ENCODE measurements at regions not wholly inside any gene's neighbourhood (a gene's known extent, or its start where the extent isn't known, plus 50 kb on each side); places are given as distances from the start of the nearest gene placed in this dataset.

DNA sequence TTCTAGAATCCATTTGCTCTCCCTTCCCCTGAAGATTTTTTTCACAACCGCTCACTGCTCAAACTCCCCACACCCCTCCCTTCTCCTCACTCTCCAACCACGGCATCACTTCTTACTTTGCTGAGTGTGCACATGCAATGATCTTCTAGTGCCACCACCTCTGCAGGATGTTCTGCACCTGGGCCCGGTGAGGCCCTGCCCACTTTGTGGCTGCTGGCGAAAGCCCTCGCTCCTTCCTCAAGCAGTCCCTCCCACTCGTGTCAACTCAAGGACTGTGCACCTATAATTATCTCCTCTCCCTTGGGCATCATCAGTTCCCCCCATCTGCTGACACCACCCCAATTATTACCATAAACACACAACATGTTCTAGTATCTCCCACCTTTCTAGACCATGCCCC lies 91.0 kb upstream of the LANCL2 start:
- DNase-seq (ENCODE audit: low spot score) (no peak), ATAC-seq (ENCODE audit: low FRiP score) (no peak)
- TF ChIP-seq, protein P1, sequence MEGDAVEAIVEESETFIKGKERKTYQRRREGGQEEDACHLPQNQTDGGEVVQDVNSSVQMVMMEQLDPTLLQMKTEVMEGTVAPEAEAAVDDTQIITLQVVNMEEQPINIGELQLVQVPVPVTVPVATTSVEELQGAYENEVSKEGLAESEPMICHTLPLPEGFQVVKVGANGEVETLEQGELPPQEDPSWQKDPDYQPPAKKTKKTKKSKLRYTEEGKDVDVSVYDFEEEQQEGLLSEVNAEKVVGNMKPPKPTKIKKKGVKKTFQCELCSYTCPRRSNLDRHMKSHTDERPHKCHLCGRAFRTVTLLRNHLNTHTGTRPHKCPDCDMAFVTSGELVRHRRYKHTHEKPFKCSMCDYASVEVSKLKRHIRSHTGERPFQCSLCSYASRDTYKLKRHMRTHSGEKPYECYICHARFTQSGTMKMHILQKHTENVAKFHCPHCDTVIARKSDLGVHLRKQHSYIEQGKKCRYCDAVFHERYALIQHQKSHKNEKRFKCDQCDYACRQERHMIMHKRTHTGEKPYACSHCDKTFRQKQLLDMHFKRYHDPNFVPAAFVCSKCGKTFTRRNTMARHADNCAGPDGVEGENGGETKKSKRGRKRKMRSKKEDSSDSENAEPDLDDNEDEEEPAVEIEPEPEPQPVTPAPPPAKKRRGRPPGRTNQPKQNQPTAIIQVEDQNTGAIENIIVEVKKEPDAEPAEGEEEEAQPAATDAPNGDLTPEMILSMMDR (IDR thresholded peaks at IDR 0.05), result no peak

DNA sequence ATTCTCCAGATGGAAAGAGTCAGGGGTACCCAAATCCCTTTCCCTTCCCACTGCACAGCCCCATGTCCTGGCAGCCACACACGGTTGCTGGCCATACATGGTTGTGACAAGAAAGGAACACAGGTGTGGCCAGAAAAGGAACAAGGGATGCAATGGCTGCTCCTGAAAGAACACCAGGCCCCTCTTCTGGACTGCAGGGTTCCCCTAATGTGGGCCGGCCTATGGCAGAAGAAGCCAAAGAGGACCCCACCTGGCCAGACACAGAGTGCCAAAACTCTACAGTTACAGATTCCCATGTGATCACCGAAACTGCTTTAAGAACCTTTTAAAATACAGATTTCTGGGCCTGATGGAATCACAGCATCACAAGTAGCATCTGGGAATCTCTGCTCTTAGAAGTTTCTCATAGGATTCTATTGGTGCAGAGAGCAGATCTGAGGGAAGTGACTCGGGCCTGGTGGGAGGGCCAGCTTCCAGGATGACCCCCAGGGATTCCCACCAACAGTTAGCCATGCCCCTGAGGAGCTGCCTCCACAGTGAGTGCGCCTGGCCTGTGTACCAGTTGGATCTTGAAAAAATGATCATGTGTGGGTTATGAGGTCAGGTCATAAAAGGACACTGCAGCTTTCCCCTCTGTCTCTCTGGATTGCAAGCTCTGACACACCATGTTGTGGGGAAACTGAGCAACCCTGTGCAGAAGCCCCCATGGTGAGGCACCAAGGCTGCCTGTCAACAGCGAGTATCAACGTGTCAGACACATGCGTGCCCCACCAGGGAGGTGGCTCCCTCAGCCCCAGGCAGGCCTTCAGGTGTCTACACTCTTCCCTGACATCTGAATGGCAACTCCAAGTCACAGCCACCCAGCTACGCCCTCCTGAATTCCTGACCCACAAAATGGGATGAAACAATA lies 89.6 kb upstream of the LANCL2 start:
- ATAC-seq (ENCODE audit: low FRiP score), result no peak
- TF ChIP-seq, protein P1 (IDR thresholded peaks at IDR 0.05), result no peak
- DNase-seq (ENCODE audit: low spot score), result no peak

DNA sequence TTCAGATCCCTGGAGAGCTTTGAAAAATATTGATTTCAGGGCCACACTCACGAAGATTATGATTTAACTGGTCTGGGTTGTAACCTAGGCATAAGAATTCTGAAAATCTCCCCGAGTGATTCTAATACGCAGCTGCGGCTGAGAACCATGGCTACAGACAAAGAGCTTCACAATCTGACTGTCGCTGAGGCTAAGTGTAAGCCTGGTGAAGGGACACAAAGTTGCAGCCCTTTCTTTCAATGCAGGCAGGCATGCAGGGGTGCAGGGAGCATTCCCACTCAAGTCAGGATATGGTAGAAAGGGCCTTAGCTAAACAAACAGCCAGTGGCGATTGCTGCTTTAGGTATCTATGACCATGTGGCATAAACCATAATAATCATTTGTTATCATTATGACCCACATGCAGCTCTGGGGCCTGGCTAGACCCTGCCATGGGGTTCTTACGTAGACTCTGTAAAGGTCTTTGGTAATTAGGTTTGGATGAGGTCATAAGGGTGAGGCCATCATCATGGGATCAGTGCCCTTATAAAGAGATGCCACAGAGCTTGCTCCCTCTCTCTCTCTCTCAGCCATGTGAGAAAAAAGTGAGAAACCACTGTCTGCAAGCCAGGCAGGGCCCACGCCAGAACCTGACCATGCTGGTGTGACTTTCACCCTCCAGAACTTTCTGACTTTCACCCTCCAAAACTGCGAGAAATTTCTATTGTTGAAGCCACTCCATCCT lies 88.4 kb upstream of the LANCL2 start:
- TF ChIP-seq, protein P1 (IDR thresholded peaks at IDR 0.05), result no peak
- ATAC-seq (ENCODE audit: low FRiP score) (no peak), DNase-seq (ENCODE audit: low spot score) (no peak)

DNA sequence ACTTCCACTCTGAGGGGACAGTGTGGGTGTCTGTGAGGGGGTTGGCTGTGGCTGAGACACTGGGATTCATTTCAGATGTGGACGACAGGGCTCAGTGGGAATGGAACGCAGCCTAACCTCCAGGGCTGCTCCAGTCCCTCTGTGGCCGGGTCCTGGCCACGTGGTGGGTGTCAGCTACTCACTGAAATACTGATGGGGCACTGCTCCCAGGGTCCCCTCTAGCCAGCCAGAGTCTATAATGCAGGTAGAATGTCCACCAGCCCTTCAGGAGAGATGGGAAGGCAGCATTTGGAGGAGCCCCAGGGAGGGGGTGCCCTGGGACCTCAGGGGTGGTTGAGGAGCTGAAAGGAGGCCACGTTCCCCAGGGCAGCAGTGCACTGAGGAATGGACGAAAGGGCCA lies 87.2 kb upstream of the LANCL2 start:
- TF ChIP-seq, protein P1 (IDR thresholded peaks at IDR 0.05), result no peak
- ATAC-seq (ENCODE audit: low FRiP score) (no peak), DNase-seq (ENCODE audit: low spot score) (no peak)

DNA sequence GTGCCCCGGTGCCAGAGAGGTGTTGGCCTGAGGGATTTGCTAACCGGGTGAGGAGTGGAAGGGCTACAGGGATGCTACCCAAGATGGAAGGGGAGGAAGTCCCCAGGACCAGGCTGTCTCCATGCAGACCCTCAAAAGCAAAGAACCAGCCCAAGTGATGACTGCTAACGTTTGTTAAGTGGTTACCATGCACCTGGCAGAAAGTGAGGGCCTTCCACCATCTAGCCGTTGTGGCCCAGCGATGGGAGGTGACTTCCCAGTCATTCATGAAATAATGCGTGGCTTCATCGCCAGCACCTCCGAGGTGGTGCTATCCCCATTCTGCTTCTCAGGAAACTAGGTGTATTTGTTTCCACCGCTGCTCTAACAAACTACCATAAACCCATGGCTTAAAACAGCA lies 86.8 kb upstream of the LANCL2 start:
- ATAC-seq (ENCODE audit: low FRiP score) (no peak), DNase-seq (ENCODE audit: low spot score) (no peak)
- TF ChIP-seq, protein P1 (IDR thresholded peaks at IDR 0.05), result no peak

DNA sequence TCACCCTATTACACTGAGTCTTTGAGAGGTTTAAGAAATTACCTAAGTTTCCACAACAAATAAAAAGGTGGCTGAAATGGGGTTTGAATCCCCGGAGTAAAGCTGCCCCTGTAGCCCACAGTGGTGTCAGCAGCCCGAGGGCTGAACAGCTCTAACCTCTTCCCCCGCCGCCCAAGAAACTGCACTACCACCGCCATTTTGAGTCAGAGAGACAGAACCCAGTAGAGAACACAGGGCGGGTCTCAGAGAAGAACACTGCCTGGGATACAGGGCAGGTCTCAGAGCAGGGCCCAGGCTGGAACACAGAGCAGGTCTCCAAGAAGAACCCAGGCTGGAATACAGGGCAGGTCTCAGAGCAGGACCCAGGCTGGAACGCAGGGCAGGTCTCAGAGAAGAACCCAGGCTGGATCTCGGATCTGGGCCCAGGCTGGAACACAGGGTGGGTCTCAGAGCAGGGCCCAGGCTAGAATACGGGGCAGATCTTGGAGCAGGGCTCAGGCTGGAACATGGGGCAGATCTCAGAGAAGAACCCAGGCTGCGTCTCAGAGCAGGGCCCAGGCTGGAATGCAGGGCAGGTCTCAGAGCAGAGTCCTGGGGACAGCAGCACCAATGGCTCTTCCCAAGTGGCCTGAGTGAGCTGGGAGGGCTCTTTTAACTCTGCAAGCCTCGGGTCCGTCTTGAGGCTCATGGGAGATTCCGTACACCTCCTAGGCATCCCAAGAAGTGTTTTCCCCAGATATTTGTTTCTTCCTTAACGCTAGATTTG lies 85.9 kb upstream of the LANCL2 start:
- no peak for DNase-seq (ENCODE audit: low spot score)
- TF ChIP-seq, protein P1 (IDR thresholded peaks at IDR 0.05), result no peak
- ATAC-seq (ENCODE audit: low FRiP score), result no peak
